ENCODE measurements at regions not wholly inside any gene's neighbourhood (a gene's known extent, or its start where the extent isn't known, plus 50 kb on each side); places are given as distances from the start of the nearest gene placed in this dataset.

GRCh38 chr4:135290136-135290535 is 1088.5 kb upstream of the PABPC4L start:
- Histone ChIP-seq H3K27ac (no peak overlapping the region), H3K27me3 (no peaks in the 10 kb centered on the region), H3K9me3 (no peaks in the 10 kb centered on the region), H3K4me3 (no peak overlapping the region), H3K4me1 (no peaks in the 10 kb centered on the region), H3K36me3 (no peaks in the 10 kb centered on the region)
- DNase-seq: no peak
- no peak for TF ChIP-seq POLR2A (IDR thresholded peaks at IDR 0.05)
- TF ChIP-seq CTCF (IDR thresholded peaks at IDR 0.05): no peak
- intact Hi-C loops (cut with DNase I; ENCODE audit: low total_unique reads): no loop called here

- no peaks in the 10 kb centered on the region for H3K4me1 ChIP-seq
- H3K9me3 ChIP-seq: no peaks in the 10 kb centered on the region
- TF ChIP-seq CTCF (IDR thresholded peaks at IDR 0.05) (no peak), POLR2A (IDR thresholded peaks at IDR 0.05) (no peak)
- no peaks in the 10 kb centered on the region for H3K27me3 ChIP-seq
- no peaks in the 10 kb centered on the region for H3K36me3 ChIP-seq
- no peak for DNase-seq
- intact Hi-C loops (cut with DNase I; ENCODE audit: low total_unique reads): no loop called here
- H3K4me3 ChIP-seq: no peak overlapping the region
- H3K27ac ChIP-seq: no peak overlapping the region
Measured at GRCh38 chr4:135283934-135284333, 1082.3 kb upstream of the PABPC4L start.

GRCh38 chr4:135282676-135283075 is 1081.1 kb upstream of the PABPC4L start:
- intact Hi-C loops (cut with DNase I; ENCODE audit: low total_unique reads): no loop called here
- no peak for DNase-seq

GRCh38 chr4:135281230-135281629 is 1079.6 kb upstream of the PABPC4L start:
- H3K4me1 ChIP-seq: no peaks in the 10 kb centered on the region
- H3K9me3 ChIP-seq: no peaks in the 10 kb centered on the region
- TF ChIP-seq CTCF (IDR thresholded peaks at IDR 0.05): no peak
- no peak for TF ChIP-seq POLR2A (IDR thresholded peaks at IDR 0.05)
- H3K4me3 ChIP-seq: no peak overlapping the region
- no peaks in the 10 kb centered on the region for H3K36me3 ChIP-seq
- intact Hi-C loops (cut with DNase I; ENCODE audit: low total_unique reads): no loop called here
- H3K27me3 ChIP-seq: no peaks in the 10 kb centered on the region
- H3K27ac ChIP-seq: no peak overlapping the region
- no peak for DNase-seq

More at GRCh38 chr4:135282676-135283075, 1081.1 kb upstream of the PABPC4L start:
- H3K27me3 ChIP-seq: no peaks in the 10 kb centered on the region
- H3K27ac ChIP-seq: no peak overlapping the region
- H3K36me3 ChIP-seq: no peaks in the 10 kb centered on the region
- H3K9me3 ChIP-seq: no peaks in the 10 kb centered on the region
- TF ChIP-seq CTCF (IDR thresholded peaks at IDR 0.05): no peak
- no peak for TF ChIP-seq POLR2A (IDR thresholded peaks at IDR 0.05)
- no peak overlapping the region for H3K4me3 ChIP-seq
- H3K4me1 ChIP-seq: no peaks in the 10 kb centered on the region

GRCh38 chr4:135277980-135278315 is 1076.4 kb upstream of the PABPC4L start:
- Histone ChIP-seq H3K27me3 (no peaks in the 10 kb centered on the region), H3K36me3 (no peaks in the 10 kb centered on the region), H3K4me1 (no peaks in the 10 kb centered on the region), H3K27ac (no peak overlapping the region), H3K9me3 (no peaks in the 10 kb centered on the region), H3K4me3 (no peak overlapping the region)
- intact Hi-C loops (cut with DNase I; ENCODE audit: low total_unique reads): no loop called here
- TF ChIP-seq POLR2A (IDR thresholded peaks at IDR 0.05) (no peak), CTCF (IDR thresholded peaks at IDR 0.05) (no peak)
- no peak for DNase-seq
